ENCODE measurements at regions not wholly inside any gene's neighbourhood (a gene's known extent, or its start where the extent isn't known, plus 50 kb on each side); places are given as distances from the start of the nearest gene placed in this dataset.

GRCh38 chr3:34475851-34476250, 677.4 kb downstream of the PDCD6IP start:
- no peak overlapping the region for H3K27ac ChIP-seq
- no peaks in the 10 kb centered on the region for H3K36me3 ChIP-seq
- TF ChIP-seq, protein P1, sequence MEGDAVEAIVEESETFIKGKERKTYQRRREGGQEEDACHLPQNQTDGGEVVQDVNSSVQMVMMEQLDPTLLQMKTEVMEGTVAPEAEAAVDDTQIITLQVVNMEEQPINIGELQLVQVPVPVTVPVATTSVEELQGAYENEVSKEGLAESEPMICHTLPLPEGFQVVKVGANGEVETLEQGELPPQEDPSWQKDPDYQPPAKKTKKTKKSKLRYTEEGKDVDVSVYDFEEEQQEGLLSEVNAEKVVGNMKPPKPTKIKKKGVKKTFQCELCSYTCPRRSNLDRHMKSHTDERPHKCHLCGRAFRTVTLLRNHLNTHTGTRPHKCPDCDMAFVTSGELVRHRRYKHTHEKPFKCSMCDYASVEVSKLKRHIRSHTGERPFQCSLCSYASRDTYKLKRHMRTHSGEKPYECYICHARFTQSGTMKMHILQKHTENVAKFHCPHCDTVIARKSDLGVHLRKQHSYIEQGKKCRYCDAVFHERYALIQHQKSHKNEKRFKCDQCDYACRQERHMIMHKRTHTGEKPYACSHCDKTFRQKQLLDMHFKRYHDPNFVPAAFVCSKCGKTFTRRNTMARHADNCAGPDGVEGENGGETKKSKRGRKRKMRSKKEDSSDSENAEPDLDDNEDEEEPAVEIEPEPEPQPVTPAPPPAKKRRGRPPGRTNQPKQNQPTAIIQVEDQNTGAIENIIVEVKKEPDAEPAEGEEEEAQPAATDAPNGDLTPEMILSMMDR (IDR thresholded peaks at IDR 0.05): no peak
- TF ChIP-seq EP300 (IDR thresholded peaks at IDR 0.05) (no peak), POLR2A (IDR thresholded peaks at IDR 0.05) (no peak)
- DNase-seq (ENCODE audit: low spot score in 2 of 2): no peak
- no peaks in the 10 kb centered on the region for H3K27me3 ChIP-seq
- WGBS, 2 donors: 88 to 89% methylated on average over 3 of the region's 3 CpGs
- peaks cover 0 to 5% (median 0%) of the 10 kb centered on the region in 4 donors for H3K9me3 ChIP-seq
- H3K4me3 ChIP-seq: no peak overlapping the region
- no peaks in the 10 kb centered on the region for H3K4me1 ChIP-seq

DNA sequence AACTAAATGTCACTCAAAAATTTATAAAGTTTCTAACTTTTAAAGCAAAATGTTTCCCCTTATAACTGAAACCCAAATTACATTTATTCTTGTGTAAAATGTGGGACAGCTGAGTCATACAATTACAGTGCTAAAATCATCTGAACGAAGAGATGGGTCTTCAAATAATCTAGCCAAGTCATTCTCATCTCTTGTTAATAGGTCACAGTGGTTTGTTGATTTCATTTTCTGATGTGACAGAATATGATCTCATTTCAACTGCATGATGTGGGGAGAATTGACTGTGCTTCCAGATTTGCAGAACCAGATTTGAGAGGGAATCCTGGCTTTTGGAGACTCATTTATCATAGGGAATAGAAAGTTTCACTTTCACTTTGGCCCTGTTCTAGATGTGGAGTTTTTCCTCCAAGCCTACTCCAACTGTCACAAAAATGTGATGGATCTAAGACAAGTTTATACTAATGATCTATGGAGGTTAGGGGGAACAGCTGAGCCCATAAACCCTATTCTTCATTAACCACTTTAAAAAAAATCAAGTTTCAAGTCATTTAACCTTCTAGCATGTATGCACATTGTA, 685.0 kb downstream of the PDCD6IP start:
- Histone ChIP-seq H3K27me3 (no peaks in the 10 kb centered on the region), H3K4me3 (peak overlapping the region in 1 of 4 donors; percentile 16), H3K4me1 (no peaks in the 10 kb centered on the region), H3K36me3 (no peaks in the 10 kb centered on the region), H3K9me3 (no peaks in the 10 kb centered on the region), H3K27ac (no peak overlapping the region)
- TF ChIP-seq EP300 (IDR thresholded peaks at IDR 0.05): no peak
- TF ChIP-seq POLR2A (IDR thresholded peaks at IDR 0.05): no peak
- TF ChIP-seq, protein P1 (IDR thresholded peaks at IDR 0.05): no peak
- 28 to 49% methylated on average over 1 of the region's 1 CpG for WGBS, 2 donors
- no peak for DNase-seq (ENCODE audit: low spot score in 2 of 2)

- TF ChIP-seq, protein P1 (IDR thresholded peaks at IDR 0.05): no peak
- TF ChIP-seq EP300 (IDR thresholded peaks at IDR 0.05) (no peak), POLR2A (IDR thresholded peaks at IDR 0.05) (no peak)
- Histone ChIP-seq H3K9me3 (no peaks in the 10 kb centered on the region), H3K4me3 (no peak overlapping the region), H3K4me1 (no peaks in the 10 kb centered on the region), H3K27me3 (no peaks in the 10 kb centered on the region), H3K36me3 (no peaks in the 10 kb centered on the region), H3K27ac (no peak overlapping the region)
- DNase-seq (ENCODE audit: low spot score in 2 of 2): no peak
- 84 to 90% methylated on average over 4 of the region's 4 CpGs for WGBS, 2 donors
Observed at GRCh38 chr3:34504366-34504765, 705.9 kb downstream of the PDCD6IP start.

DNA sequence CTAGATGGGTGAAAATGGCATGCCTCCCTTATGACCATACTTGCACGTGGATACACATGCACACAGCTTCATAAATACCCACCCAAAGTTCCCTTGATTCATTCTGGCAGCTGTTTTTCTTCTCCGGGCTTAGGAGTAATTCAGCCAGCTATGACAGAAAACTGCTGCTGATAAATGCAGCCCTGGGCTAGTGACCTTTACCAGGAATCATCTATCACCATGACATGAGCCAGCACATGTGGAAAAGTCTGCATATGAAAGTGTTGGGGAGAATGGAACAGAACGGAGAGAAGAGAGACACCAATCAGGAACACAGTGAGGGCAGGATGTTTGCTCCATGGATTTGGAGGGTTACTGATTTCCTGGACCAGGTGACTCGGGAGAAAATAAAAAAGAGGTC, 706.3 kb downstream of the PDCD6IP start:
- no peak for DNase-seq (ENCODE audit: low spot score in 2 of 2)

DNA sequence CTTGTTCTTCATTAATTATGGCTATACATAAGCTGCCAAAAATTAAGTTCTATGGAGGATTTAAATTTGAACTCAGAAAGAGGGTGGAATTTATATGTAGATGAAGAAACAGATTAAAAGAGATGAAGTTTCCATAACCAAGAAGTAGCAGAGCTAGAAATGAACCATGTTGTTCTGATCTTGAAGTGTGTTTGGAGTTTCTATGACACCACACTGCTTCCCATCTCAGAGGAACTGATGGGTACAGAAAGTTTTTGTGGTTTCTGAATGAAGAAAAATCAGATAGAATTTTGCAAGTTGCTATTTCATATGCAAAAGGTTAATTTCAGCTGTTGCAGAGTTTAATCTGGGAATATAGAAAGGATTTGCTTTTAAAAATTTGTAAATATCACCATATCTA, 710.3 kb downstream of the PDCD6IP start:
- TF ChIP-seq POLR2A (IDR thresholded peaks at IDR 0.05) (no peak), EP300 (IDR thresholded peaks at IDR 0.05) (no peak)
- TF ChIP-seq, protein P1 (IDR thresholded peaks at IDR 0.05): no peak
- no peak for DNase-seq (ENCODE audit: low spot score in 2 of 2)
- Histone ChIP-seq H3K4me3 (no peak overlapping the region), H3K36me3 (no peaks in the 10 kb centered on the region), H3K27ac (no peak overlapping the region), H3K27me3 (no peaks in the 10 kb centered on the region), H3K9me3 (no peaks in the 10 kb centered on the region), H3K4me1 (no peaks in the 10 kb centered on the region)

More for the DNA sequence above, 706.3 kb downstream of the PDCD6IP start:
- Histone ChIP-seq H3K36me3 (no peaks in the 10 kb centered on the region), H3K4me3 (no peak overlapping the region), H3K27me3 (no peaks in the 10 kb centered on the region), H3K9me3 (no peaks in the 10 kb centered on the region), H3K4me1 (no peaks in the 10 kb centered on the region), H3K27ac (no peak overlapping the region)
- TF ChIP-seq POLR2A (IDR thresholded peaks at IDR 0.05) (no peak), EP300 (IDR thresholded peaks at IDR 0.05) (no peak)
- TF ChIP-seq, protein P1 (IDR thresholded peaks at IDR 0.05): no peak
- 38 to 43% methylated on average over 4 of the region's 4 CpGs for WGBS, 2 donors

All from tibial nerve (tissue), 4 donors.